HG02938 (cell line): ENCODE measurements at regions not wholly inside any gene's neighbourhood (a gene's known extent, or its start where the extent isn't known, plus 50 kb on each side); places are given as distances from the start of the nearest gene placed in this dataset.
"Not testable (repeated sequence)": the region's sequence is repeated elsewhere in the genome, so short reads cannot be mapped to it uniquely, and the experiment has no call there.

Experiments
- ATAC-seq: cut with Tn5 transposase; IDR thresholded peaks from one replicate; pipeline ENCODE4 v1.9.1; 2021; ENCODE audit warnings: mild to moderate bottlenecking, moderate library complexity; ENCODE audit not compliant: unreplicated experiment

- ATAC-seq: no peak
Measured at GRCh38 chr6:125423047-125423446, 121.3 kb upstream of the HDDC2 start.

- no peak for ATAC-seq
Measured at GRCh38 chr6:125431971-125432370, 130.2 kb upstream of the HDDC2 start.

- ATAC-seq: no peak
Measured at GRCh38 chr6:125432963-125433362, 131.2 kb upstream of the HDDC2 start.

- ATAC-seq: no peak
Measured at GRCh38 chr6:125434760-125435159, 133.0 kb upstream of the HDDC2 start.

GRCh38 chr6:125439512-125439911 lies 137.7 kb upstream of the HDDC2 start:
- no peak for ATAC-seq

GRCh38 chr6:125444006-125444923 lies 142.5 kb upstream of the HDDC2 start:
- no peak for ATAC-seq

GRCh38 chr6:125445054-125445453 lies 143.3 kb upstream of the HDDC2 start:
- no peak for ATAC-seq

- no peak for ATAC-seq
Measured at GRCh38 chr6:125446011-125446410, 144.2 kb upstream of the HDDC2 start.

GRCh38 chr6:125451750-125452149 lies 150.0 kb upstream of the HDDC2 start:
- ATAC-seq: no peak

- no peak for ATAC-seq
Measured at GRCh38 chr6:125453516-125453915, 151.7 kb upstream of the HDDC2 start.

GRCh38 chr6:125454351-125454750 lies 152.6 kb upstream of the HDDC2 start:
- ATAC-seq: no peak

- not testable (repeated sequence) for ATAC-seq
Measured at GRCh38 chr6:125458493-125458892, 156.7 kb upstream of the HDDC2 start.

- ATAC-seq: not testable (repeated sequence)
Measured at GRCh38 chr6:125465332-125465731, 163.6 kb upstream of the HDDC2 start.

GRCh38 chr6:125469915-125470314 lies 168.1 kb upstream of the HDDC2 start:
- no peak for ATAC-seq

GRCh38 chr6:125471667-125472066 lies 169.9 kb upstream of the HDDC2 start:
- no peak for ATAC-seq

- no peak for ATAC-seq
Measured at GRCh38 chr6:125474061-125474460, 172.3 kb upstream of the HDDC2 start.

- ATAC-seq: no peak
Measured at GRCh38 chr6:125477156-125477555, 175.4 kb upstream of the HDDC2 start.

- ATAC-seq: no peak
Measured at GRCh38 chr6:125477844-125478243, 176.1 kb upstream of the HDDC2 start.

- ATAC-seq: no peak
Measured at GRCh38 chr6:125480146-125480545, 178.4 kb upstream of the HDDC2 start.

GRCh38 chr6:125480571-125480970 lies 178.8 kb upstream of the HDDC2 start:
- no peak for ATAC-seq

GRCh38 chr6:125481056-125481455 lies 179.3 kb upstream of the HDDC2 start:
- no peak for ATAC-seq

- ATAC-seq: no peak
Measured at GRCh38 chr6:125485757-125486156, 184.0 kb upstream of the HDDC2 start.

- no peak for ATAC-seq
Measured at GRCh38 chr6:125486881-125487280, 185.1 kb upstream of the HDDC2 start.
